ENCODE measurements at regions not wholly inside any gene's neighbourhood (a gene's known extent, or its start where the extent isn't known, plus 50 kb on each side); places are given as distances from the start of the nearest gene placed in this dataset.

DNA sequence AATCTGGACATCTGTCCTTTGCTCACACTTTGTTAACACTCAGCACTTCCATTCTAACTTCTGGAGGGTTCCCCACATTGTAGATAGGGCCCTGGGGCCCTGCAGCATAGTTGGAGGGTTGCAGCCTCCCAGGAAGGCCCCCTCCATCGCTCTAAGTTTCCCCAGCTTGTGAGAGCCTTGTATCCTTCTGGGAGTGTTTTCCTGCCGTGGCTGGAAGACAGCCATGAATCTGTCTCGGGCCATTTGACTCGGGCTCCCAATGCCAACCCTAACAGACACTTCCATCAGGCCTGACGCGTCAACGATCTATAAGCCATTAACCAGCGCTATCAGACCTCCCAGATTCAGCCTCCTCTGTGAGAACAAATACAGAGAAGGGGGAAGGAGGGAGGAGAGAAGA lies 263.7 kb upstream of the RPL38 start:
- TF ChIP-seq, protein P1, sequence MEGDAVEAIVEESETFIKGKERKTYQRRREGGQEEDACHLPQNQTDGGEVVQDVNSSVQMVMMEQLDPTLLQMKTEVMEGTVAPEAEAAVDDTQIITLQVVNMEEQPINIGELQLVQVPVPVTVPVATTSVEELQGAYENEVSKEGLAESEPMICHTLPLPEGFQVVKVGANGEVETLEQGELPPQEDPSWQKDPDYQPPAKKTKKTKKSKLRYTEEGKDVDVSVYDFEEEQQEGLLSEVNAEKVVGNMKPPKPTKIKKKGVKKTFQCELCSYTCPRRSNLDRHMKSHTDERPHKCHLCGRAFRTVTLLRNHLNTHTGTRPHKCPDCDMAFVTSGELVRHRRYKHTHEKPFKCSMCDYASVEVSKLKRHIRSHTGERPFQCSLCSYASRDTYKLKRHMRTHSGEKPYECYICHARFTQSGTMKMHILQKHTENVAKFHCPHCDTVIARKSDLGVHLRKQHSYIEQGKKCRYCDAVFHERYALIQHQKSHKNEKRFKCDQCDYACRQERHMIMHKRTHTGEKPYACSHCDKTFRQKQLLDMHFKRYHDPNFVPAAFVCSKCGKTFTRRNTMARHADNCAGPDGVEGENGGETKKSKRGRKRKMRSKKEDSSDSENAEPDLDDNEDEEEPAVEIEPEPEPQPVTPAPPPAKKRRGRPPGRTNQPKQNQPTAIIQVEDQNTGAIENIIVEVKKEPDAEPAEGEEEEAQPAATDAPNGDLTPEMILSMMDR (IDR thresholded peaks at IDR 0.05; ENCODE audit: extremely low read depth, insufficient read depth, missing control alignments): no peak
- in situ Hi-C loops (cut with MboI; ENCODE audit: low pct_unique_long_range_greater_than_20kb, low sequenced_read_pairs, unreplicated experiment): no loop called here
- no peak for DNase-seq (ENCODE audit: low spot score)

DNA sequence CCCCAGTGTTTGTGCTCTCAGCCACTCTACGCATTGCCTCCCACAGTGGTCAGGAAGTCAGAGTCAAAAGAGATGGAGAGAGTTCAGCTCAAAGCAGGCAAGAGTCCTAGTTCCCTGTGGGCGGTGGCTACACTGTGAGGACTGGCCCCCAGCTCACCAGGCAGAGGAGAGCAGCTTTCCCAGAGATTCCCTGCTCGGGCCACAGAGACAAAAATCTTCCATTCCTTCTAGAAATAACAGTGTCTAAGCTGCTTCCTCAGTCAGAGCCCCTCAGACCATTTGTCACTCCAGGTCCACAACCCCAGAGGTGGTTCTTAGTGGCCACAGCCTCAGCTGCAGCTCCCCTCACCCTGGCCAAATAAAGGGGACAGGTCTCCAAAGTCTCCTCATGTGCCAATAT lies 263.0 kb upstream of the RPL38 start:
- DNase-seq (ENCODE audit: low spot score): no peak
- TF ChIP-seq, protein P1 (IDR thresholded peaks at IDR 0.05; ENCODE audit: extremely low read depth, insufficient read depth, missing control alignments): no peak
- in situ Hi-C loops (cut with MboI; ENCODE audit: low pct_unique_long_range_greater_than_20kb, low sequenced_read_pairs, unreplicated experiment): no loop called here

DNA sequence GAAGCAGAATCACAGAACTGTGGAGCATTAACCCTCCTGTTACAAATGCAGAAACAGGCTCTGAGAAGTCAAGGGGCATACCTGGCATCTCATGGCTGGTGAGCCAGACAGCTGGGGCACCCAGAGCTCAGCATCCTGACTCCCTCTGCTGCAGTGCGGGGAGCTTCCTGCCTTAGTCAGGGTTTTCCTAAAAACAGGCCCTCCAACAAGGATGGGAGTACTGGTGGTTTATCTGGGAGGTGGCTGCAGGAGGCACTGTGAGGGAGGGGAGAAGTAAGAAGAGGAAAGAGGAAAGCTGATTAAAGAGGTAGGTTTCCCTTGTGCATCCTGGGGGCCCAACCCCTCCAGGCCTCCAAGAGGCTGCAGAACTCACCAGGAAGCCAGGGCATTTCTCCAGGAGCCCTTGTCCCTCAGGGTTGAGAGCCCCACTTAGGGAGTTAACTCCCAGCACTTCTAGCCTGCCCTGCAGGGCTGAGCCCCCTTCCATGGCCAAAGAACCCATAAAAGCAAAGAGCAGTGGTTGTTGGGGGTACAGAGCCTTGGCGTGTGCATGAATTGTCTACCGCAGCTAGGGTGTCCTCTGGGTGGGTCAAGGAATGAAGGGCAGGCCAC lies 261.5 kb upstream of the RPL38 start:
- in situ Hi-C loops (cut with MboI; ENCODE audit: low pct_unique_long_range_greater_than_20kb, low sequenced_read_pairs, unreplicated experiment): no loop called here
- TF ChIP-seq, protein P1 (IDR thresholded peaks at IDR 0.05; ENCODE audit: extremely low read depth, insufficient read depth, missing control alignments): no peak
- no peak for DNase-seq (ENCODE audit: low spot score)

DNA sequence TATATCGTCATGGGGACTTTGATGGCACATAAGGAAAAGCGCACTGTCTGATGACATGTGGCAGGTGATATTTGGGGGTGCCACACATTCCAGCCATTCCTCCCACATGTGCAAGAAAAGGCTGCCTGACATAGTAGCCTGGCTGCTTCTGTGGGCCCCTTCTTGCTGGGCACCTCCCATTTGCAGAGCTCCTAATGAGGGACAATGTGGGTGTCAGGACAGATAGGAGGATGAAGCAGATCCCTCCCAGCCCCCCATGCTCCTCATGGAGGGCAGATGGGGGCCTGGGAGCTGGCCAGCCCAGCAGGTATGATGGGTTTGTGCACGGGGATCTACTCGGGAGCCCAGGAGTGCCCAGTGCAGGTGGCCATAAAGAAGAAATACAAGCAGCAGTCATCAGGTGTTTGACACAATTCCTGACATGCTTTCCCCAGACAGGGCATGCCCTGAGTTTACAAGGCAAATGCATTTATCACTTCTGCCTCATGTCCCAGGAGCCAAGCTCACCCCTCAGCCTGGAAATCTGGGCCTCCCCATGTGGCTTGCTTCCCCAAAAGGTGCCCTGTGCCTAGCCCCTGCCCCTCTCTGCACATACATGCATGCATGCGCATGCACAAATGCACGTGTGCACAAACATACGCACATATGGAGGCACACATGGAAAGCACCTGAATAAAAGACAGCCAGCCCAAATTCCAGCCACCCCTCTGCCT lies 260.6 kb upstream of the RPL38 start:
- in situ Hi-C loops (cut with MboI; ENCODE audit: low pct_unique_long_range_greater_than_20kb, low sequenced_read_pairs, unreplicated experiment): no loop called here
- no peak for DNase-seq (ENCODE audit: low spot score)
- TF ChIP-seq, protein P1 (IDR thresholded peaks at IDR 0.05; ENCODE audit: extremely low read depth, insufficient read depth, missing control alignments): no peak

DNA sequence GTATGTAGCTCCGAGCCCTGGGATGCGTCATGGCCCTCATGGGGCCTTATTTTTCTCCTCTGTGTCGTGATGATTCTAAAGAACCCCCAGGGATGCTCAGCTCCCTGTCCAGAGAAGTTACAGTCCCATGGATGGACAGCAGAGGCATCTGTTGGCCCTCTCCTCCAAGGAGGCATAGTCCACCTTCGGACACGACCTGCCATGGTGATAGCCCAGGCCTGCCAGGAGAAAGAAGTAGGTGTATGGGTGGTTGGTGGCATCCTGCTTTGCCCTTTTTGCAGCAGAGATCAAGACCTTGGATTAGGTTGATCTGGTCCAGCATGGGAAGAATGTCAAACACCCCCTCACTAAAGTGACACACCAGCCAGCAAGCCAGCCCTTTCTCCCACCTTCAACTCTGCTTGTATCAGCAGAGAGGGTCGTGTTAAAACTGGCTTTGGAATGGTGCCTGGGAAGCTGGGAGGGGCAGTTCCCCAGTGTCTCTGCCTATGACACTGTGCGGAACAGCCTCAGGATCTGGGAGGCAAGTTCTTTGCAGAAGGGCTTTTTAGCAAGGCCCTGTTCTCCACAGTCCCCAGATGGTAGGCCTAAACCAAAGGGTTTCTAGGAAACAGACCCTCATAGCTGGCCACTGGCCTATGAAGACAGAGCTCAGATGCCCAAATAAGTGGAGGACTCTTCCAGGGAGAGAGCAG lies 259.9 kb upstream of the RPL38 start:
- TF ChIP-seq, protein P1 (IDR thresholded peaks at IDR 0.05; ENCODE audit: extremely low read depth, insufficient read depth, missing control alignments): no peak
- DNase-seq (ENCODE audit: low spot score): no peak
- in situ Hi-C loops (cut with MboI; ENCODE audit: low pct_unique_long_range_greater_than_20kb, low sequenced_read_pairs, unreplicated experiment): no loop called here

DNA sequence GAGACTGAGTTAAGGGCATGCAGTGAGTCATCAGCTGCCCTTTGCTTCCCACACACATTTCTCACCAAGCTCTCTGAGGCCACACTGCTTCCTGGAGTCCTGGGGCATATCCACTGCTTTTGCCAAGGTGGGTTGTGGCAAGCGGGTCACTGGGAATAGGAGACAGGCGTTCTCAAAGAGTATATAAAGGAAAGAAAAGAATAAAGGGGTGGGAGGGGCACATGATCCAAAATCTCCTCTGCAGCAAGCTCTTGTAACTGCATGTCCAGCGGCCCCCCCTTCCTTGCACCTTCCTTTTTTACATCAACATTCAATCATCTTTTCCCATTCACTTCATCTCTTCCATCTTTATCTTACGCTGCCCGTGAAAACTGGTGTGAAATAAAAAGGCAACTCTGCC lies 259.1 kb upstream of the RPL38 start:
- in situ Hi-C loops (cut with MboI; ENCODE audit: low pct_unique_long_range_greater_than_20kb, low sequenced_read_pairs, unreplicated experiment): no loop called here
- no peak for DNase-seq (ENCODE audit: low spot score)
- TF ChIP-seq, protein P1 (IDR thresholded peaks at IDR 0.05; ENCODE audit: extremely low read depth, insufficient read depth, missing control alignments): no peak

All from GM13977 (cell line).